ENCODE measurements at regions not wholly inside any gene's neighbourhood (a gene's known extent, or its start where the extent isn't known, plus 50 kb on each side); places are given as distances from the start of the nearest gene placed in this dataset.

- WGBS (ENCODE audit: insufficient coverage): no CpG with 5 or more reads among the region's 1 CpG
- ATAC-seq (replicated peaks in 1 of 4) (no peak), DNase-seq (no peak)
- no peak overlapping the region for H3K27ac ChIP-seq (ENCODE audit: low read length)
- Mint-ChIP-seq H3K36me3 (peaks cover 12% of the 10 kb centered on the region), H3K4me1 (no peaks in the 10 kb centered on the region), H3K27ac (no peak overlapping the region), H3K9me3 (no peaks in the 10 kb centered on the region), H3K27me3 (no peaks in the 10 kb centered on the region), H3K4me3 (no peak overlapping the region)
- no peaks in the 10 kb centered on the region for H3K27me3 ChIP-seq (replicated peaks in 1 of 2; ENCODE audit: control insufficient read depth in 2 of 2, extremely low read depth in 1 of 2, insufficient read depth in 2 of 2, low read length in 1 of 2)
- POLR2A ChIA-PET: no interaction called here
- CTCF ChIA-PET: no interaction called here
- no peaks in the 10 kb centered on the region for H3K9me3 ChIP-seq
- H3K36me3 ChIP-seq (ENCODE audit: control insufficient read depth in 2 of 2, extremely low read depth in 1 of 2, insufficient read depth in 1 of 2, low read length in 1 of 2): no peaks in the 10 kb centered on the region
- no peaks in the 10 kb centered on the region for H3K4me1 ChIP-seq (ENCODE audit: control insufficient read depth in 1 of 2, extremely low read depth in 1 of 2, insufficient read depth in 2 of 2, low read length in 2 of 2)
- H3K4me3 ChIP-seq (ENCODE audit: control insufficient read depth in 1 of 2, extremely low read depth in 1 of 2, low read length in 1 of 2): no peak overlapping the region
These were observed 58.0 kb upstream of the PGRMC2 start for GRCh38 chr4:128345650-128346049.

- Histone ChIP-seq H3K9me3 (no peaks in the 10 kb centered on the region), H3K27me3 (replicated peaks in 1 of 2; ENCODE audit: control insufficient read depth in 2 of 2, extremely low read depth in 1 of 2, insufficient read depth in 2 of 2, low read length in 1 of 2) (no peaks in the 10 kb centered on the region), H3K4me1 (ENCODE audit: control insufficient read depth in 1 of 2, extremely low read depth in 1 of 2, insufficient read depth in 2 of 2, low read length in 2 of 2) (no peaks in the 10 kb centered on the region), H3K36me3 (ENCODE audit: control insufficient read depth in 2 of 2, extremely low read depth in 1 of 2, insufficient read depth in 1 of 2, low read length in 1 of 2) (no peaks in the 10 kb centered on the region), H3K4me3 (ENCODE audit: control insufficient read depth in 1 of 2, extremely low read depth in 1 of 2, low read length in 1 of 2) (no peak overlapping the region), H3K27ac (ENCODE audit: low read length) (no peak overlapping the region)
- POLR2A ChIA-PET: no interaction called here
- Mint-ChIP-seq H3K27ac (no peak overlapping the region), H3K4me3 (no peak overlapping the region), H3K4me1 (no peaks in the 10 kb centered on the region), H3K9me3 (no peaks in the 10 kb centered on the region), H3K36me3 (peaks cover 12% of the 10 kb centered on the region), H3K27me3 (no peaks in the 10 kb centered on the region)
- WGBS (ENCODE audit: insufficient coverage): 67% methylated on average over 1 of the region's 1 CpG
- DNase-seq (no peak), ATAC-seq (replicated peaks in 1 of 4) (no peak)
- CTCF ChIA-PET: no interaction called here
These were observed 55.1 kb upstream of the PGRMC2 start for GRCh38 chr4:128342762-128343161.

GRCh38 chr4:128341634-128342033 lies 54.0 kb upstream of the PGRMC2 start:
- Histone ChIP-seq H3K27ac (ENCODE audit: low read length) (no peak overlapping the region), H3K4me3 (ENCODE audit: control insufficient read depth in 1 of 2, extremely low read depth in 1 of 2, low read length in 1 of 2) (no peak overlapping the region), H3K36me3 (ENCODE audit: control insufficient read depth in 2 of 2, extremely low read depth in 1 of 2, insufficient read depth in 1 of 2, low read length in 1 of 2) (no peaks in the 10 kb centered on the region), H3K9me3 (no peaks in the 10 kb centered on the region), H3K27me3 (replicated peaks in 1 of 2; ENCODE audit: control insufficient read depth in 2 of 2, extremely low read depth in 1 of 2, insufficient read depth in 2 of 2, low read length in 1 of 2) (no peaks in the 10 kb centered on the region), H3K4me1 (ENCODE audit: control insufficient read depth in 1 of 2, extremely low read depth in 1 of 2, insufficient read depth in 2 of 2, low read length in 2 of 2) (no peaks in the 10 kb centered on the region)
- H3K9me3 Mint-ChIP-seq: no peaks in the 10 kb centered on the region
- no peak overlapping the region for H3K4me3 Mint-ChIP-seq
- H3K4me1 Mint-ChIP-seq: no peaks in the 10 kb centered on the region
- DNase-seq (peak in 1 of 35 experiments; percentile 8), ATAC-seq (replicated peaks in 1 of 4) (no peak)
- H3K27me3 Mint-ChIP-seq: no peaks in the 10 kb centered on the region
- no peak overlapping the region for H3K27ac Mint-ChIP-seq
- POLR2A ChIA-PET: no interaction called here
- peaks cover 12% of the 10 kb centered on the region for H3K36me3 Mint-ChIP-seq
- 100% methylated on average over 1 of the region's 4 CpGs for WGBS (ENCODE audit: insufficient coverage)
- CTCF ChIA-PET: no interaction called here

- Mint-ChIP-seq H3K4me3 (no peak overlapping the region), H3K27ac (no peak overlapping the region), H3K9me3 (no peaks in the 10 kb centered on the region), H3K27me3 (no peaks in the 10 kb centered on the region), H3K4me1 (no peaks in the 10 kb centered on the region), H3K36me3 (no peaks in the 10 kb centered on the region)
- Histone ChIP-seq H3K27me3 (replicated peaks in 1 of 2; ENCODE audit: control insufficient read depth in 2 of 2, extremely low read depth in 1 of 2, insufficient read depth in 2 of 2, low read length in 1 of 2) (no peaks in the 10 kb centered on the region), H3K9me3 (no peaks in the 10 kb centered on the region), H3K36me3 (ENCODE audit: control insufficient read depth in 2 of 2, extremely low read depth in 1 of 2, insufficient read depth in 1 of 2, low read length in 1 of 2) (no peaks in the 10 kb centered on the region), H3K4me3 (ENCODE audit: control insufficient read depth in 1 of 2, extremely low read depth in 1 of 2, low read length in 1 of 2) (no peak overlapping the region), H3K4me1 (ENCODE audit: control insufficient read depth in 1 of 2, extremely low read depth in 1 of 2, insufficient read depth in 2 of 2, low read length in 2 of 2) (no peaks in the 10 kb centered on the region), H3K27ac (ENCODE audit: low read length) (no peak overlapping the region)
- ChIA-PET CTCF (interaction anchor here in 1 of 2 donors (0.5 to 0.7 kb wide), 2 partner anchors 108 to 134 kb away, joined by 3 read pairs; no protein-coding TSS in a partner anchor), POLR2A (no interaction called here)
- WGBS (ENCODE audit: insufficient coverage): 88% methylated on average over 1 of the region's 4 CpGs
- ATAC-seq (replicated peaks in 1 of 4) (no peak), DNase-seq (no peak)
These were observed 51.2 kb upstream of the PGRMC2 start for GRCh38 chr4:128338634-128339355.

GRCh38 chr4:128337863-128338262 lies 50.2 kb upstream of the PGRMC2 start:
- ChIA-PET POLR2A (no interaction called here), CTCF (interaction anchor here in 1 of 2 donors (0.5 to 0.6 kb wide), 2 partner anchors 120 to 133 kb away, joined by 3 to 4 read pairs; no protein-coding TSS in a partner anchor)
- ATAC-seq (replicated peaks in 1 of 4) (no peak), DNase-seq (no peak)
- Histone ChIP-seq H3K27ac (ENCODE audit: low read length) (no peak overlapping the region), H3K4me3 (ENCODE audit: control insufficient read depth in 1 of 2, extremely low read depth in 1 of 2, low read length in 1 of 2) (no peak overlapping the region), H3K4me1 (ENCODE audit: control insufficient read depth in 1 of 2, extremely low read depth in 1 of 2, insufficient read depth in 2 of 2, low read length in 2 of 2) (no peaks in the 10 kb centered on the region), H3K27me3 (replicated peaks in 1 of 2; ENCODE audit: control insufficient read depth in 2 of 2, extremely low read depth in 1 of 2, insufficient read depth in 2 of 2, low read length in 1 of 2) (no peaks in the 10 kb centered on the region), H3K9me3 (no peaks in the 10 kb centered on the region), H3K36me3 (ENCODE audit: control insufficient read depth in 2 of 2, extremely low read depth in 1 of 2, insufficient read depth in 1 of 2, low read length in 1 of 2) (no peaks in the 10 kb centered on the region)
- H3K4me3 Mint-ChIP-seq: no peak overlapping the region
- no peaks in the 10 kb centered on the region for H3K9me3 Mint-ChIP-seq
- no peaks in the 10 kb centered on the region for H3K4me1 Mint-ChIP-seq
- no peak overlapping the region for H3K27ac Mint-ChIP-seq
- no peaks in the 10 kb centered on the region for H3K36me3 Mint-ChIP-seq
- WGBS (ENCODE audit: insufficient coverage): no CpG with 5 or more reads among the region's 2 CpGs
- no peaks in the 10 kb centered on the region for H3K27me3 Mint-ChIP-seq

All from T-cell (primary cell).